Smooth muscle cell (in vitro differentiated cells): ENCODE measurements at regions not wholly inside any gene's neighbourhood (a gene's known extent, or its start where the extent isn't known, plus 50 kb on each side); places are given as distances from the start of the nearest gene placed in this dataset.
"Not testable (repeated sequence)": the region's sequence is repeated elsewhere in the genome, so short reads cannot be mapped to it uniquely, and the experiment has no call there.

Source experiments
- DNase-seq: peaks from one replicate; lab custom pipeline; 2025; ENCODE audit not compliant: unreplicated experiment; lab: John Stamatoyannopoulos, UW
- H2AFZ ChIP-seq: fragments of 200-600 bp; sonication (generic); 2 replicates; pipeline ENCODE4 v1.6.0; 2016; ENCODE audit warnings: antibody characterized with exemption, low read depth, mild to moderate bottlenecking
- H3F3A ChIP-seq: fragments of 200-600 bp; sonication (generic); 2 replicates; pipeline ENCODE4 v1.6.0; 2017; ENCODE audit warnings: antibody characterized with exemption, low read depth
- H3K27ac ChIP-seq: fragments of 200-600 bp; sonication (generic); 2 replicates; pipeline ENCODE4 v1.5.1; 2016; ENCODE audit warnings: low read depth, mild to moderate bottlenecking
- H3K27me3 ChIP-seq: fragments of 200-600 bp; sonication (generic); 2 replicates; pipeline ENCODE4 v1.6.1; 2016; ENCODE audit warnings: low read depth, mild to moderate bottlenecking
- H3K36me3 ChIP-seq: fragments of 200-600 bp; sonication (generic); 2 replicates; pipeline ENCODE4 v1.5.1; 2016; ENCODE audit warnings: low read depth
- H3K4me1 ChIP-seq: fragments of 200-600 bp; sonication (generic); 2 replicates; pipeline ENCODE4 v1.5.1; 2016; ENCODE audit warnings: low read depth
- H3K4me2 ChIP-seq: fragments of 200-600 bp; sonication (generic); 2 replicates; pipeline ENCODE4 v1.6.0; 2016; ENCODE audit warnings: mild to moderate bottlenecking
- H3K4me3 ChIP-seq: fragments of 200-600 bp; sonication (generic); 2 replicates; pipeline ENCODE4 v1.5.1; 2016; ENCODE audit warnings: mild to moderate bottlenecking
- H3K79me2 ChIP-seq: fragments of 200-600 bp; sonication (generic); 2 replicates; pipeline ENCODE4 v1.6.0; 2016; ENCODE audit warnings: low read depth, mild to moderate bottlenecking
- H3K9ac ChIP-seq: fragments of 200-600 bp; sonication (generic); 2 replicates; pipeline ENCODE4 v1.6.0; 2016; ENCODE audit warnings: low read depth
- H3K9me3 ChIP-seq: fragments of 200-600 bp; sonication (generic); replicated peaks from 2 replicates; pipeline ENCODE4 v1.5.1; 2016; ENCODE audit warnings: low read depth
- H4K20me1 ChIP-seq: fragments of 200-600 bp; sonication (generic); 2 replicates; pipeline ENCODE4 v1.6.0; 2016; ENCODE audit warnings: low read depth
- CTCF ChIP-seq: fragments of 200-600 bp; sonication (generic); IDR thresholded peaks from 2 replicates; pipeline ENCODE4 v1.5.1; 2017; ENCODE audit warnings: borderline replicate concordance, mild to moderate bottlenecking, antibody characterized with exemption; ENCODE audit not compliant: insufficient read depth, poor library complexity, severe bottlenecking
- WGBS: methylation state at CpG from one replicate; pipeline ENCODE4 v1.1.7; 2016; ENCODE audit warnings: low lambda C conversion rate; 5-methylcytosine and 5-hydroxymethylcytosine counted together

DNA sequence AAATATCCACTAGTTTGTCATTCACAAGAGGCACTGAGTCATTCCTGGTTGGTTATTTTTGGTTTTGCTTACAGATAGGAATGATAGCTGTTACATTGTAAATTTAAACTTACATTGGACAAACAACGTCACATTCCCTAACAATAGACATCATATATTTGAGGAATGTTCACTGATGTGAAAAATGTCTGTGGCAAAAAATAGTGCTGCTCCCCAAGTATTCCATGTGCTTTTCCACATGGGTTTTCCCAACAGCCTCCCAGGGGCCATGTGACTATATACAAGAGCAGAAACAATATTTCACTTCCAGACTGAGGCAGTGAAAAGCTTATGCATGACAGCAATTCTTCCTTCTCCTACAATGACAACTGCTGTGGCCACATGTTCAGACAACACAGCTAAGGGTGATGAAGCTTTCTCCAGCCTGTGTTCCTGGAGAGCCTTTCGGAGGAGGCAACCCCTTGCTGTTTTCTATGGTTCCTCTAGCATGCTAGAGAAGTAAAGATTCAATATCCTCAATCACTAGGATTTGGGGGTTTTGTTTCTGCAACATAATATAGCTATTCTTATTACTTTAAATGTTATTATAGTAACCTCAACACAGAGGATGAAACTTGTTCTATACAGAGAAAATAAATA lies 202.7 kb downstream of the PTH2R start:
- no peak for DNase-seq
- Histone ChIP-seq H3K4me2 (no peak overlapping the region), H3K9me3 (no peaks in the 10 kb centered on the region), H3F3A (no peaks in the 10 kb centered on the region), H3K9ac (no peak overlapping the region), H3K4me3 (no peak overlapping the region), H2AFZ (no peak overlapping the region), H3K36me3 (no peaks in the 10 kb centered on the region), H3K27ac (no peak overlapping the region), H3K79me2 (no peaks in the 10 kb centered on the region), H4K20me1 (no peaks in the 10 kb centered on the region), H3K4me1 (no peaks in the 10 kb centered on the region), H3K27me3 (no peaks in the 10 kb centered on the region)
- 82% methylated on average over 2 of the region's 2 CpGs for WGBS
- no peak for TF ChIP-seq CTCF

- not testable (repeated sequence) for H3F3A ChIP-seq, H3K36me3 ChIP-seq, H4K20me1 ChIP-seq, H3K27ac ChIP-seq, H3K4me1 ChIP-seq, DNase-seq, H3K79me2 ChIP-seq, H3K27me3 ChIP-seq, H3K9ac ChIP-seq, H3K4me2 ChIP-seq, H3K4me3 ChIP-seq, H3K9me3 ChIP-seq
- 76% methylated on average over 1 of the region's 1 CpG for WGBS
- peak overlapping the region; percentile 24 for H2AFZ ChIP-seq
Observed at GRCh38 chr2:208615675-208616074, 209.1 kb downstream of the PTH2R start.

- no peaks in the 10 kb centered on the region for H3K27me3 ChIP-seq
- H3K9ac ChIP-seq, result no peak overlapping the region
- no peaks in the 10 kb centered on the region for H3F3A ChIP-seq
- H3K4me2 ChIP-seq, result no peak overlapping the region
- no peak for TF ChIP-seq CTCF
- no peaks in the 10 kb centered on the region for H3K9me3 ChIP-seq
- H3K79me2 ChIP-seq, result no peaks in the 10 kb centered on the region
- 90% methylated on average over 4 of the region's 4 CpGs for WGBS
- H3K4me1 ChIP-seq, result no peaks in the 10 kb centered on the region
- no peak for DNase-seq
- no peak overlapping the region for H2AFZ ChIP-seq
- no peak overlapping the region for H3K4me3 ChIP-seq
- H3K27ac ChIP-seq, result no peak overlapping the region
- H4K20me1 ChIP-seq, result no peaks in the 10 kb centered on the region
- no peaks in the 10 kb centered on the region for H3K36me3 ChIP-seq
Observed at GRCh38 chr2:208618220-208618619, 211.6 kb downstream of the PTH2R start.

- Histone ChIP-seq H2AFZ (no peak overlapping the region), H3K36me3 (no peaks in the 10 kb centered on the region), H3K9ac (no peak overlapping the region), H3K27ac (no peak overlapping the region), H3K79me2 (no peaks in the 10 kb centered on the region), H3K9me3 (no peaks in the 10 kb centered on the region), H3F3A (no peaks in the 10 kb centered on the region), H4K20me1 (no peaks in the 10 kb centered on the region), H3K4me1 (no peaks in the 10 kb centered on the region), H3K4me3 (no peak overlapping the region), H3K4me2 (no peak overlapping the region), H3K27me3 (no peaks in the 10 kb centered on the region)
- whole genome bisulfite sequencing, result 82% methylated on average over 1 of the region's 1 CpG
- no peak for TF ChIP-seq CTCF
- no peak for DNase-seq
Observed at GRCh38 chr2:208619993-208620392, 213.4 kb downstream of the PTH2R start.
